Omental fat pad (tissue), 3 donors: ENCODE measurements at regions not wholly inside any gene's neighbourhood (a gene's known extent, or its start where the extent isn't known, plus 50 kb on each side); places are given as distances from the start of the nearest gene placed in this dataset.

Experiments used
- ATAC-seq: fragments of 150-250 bp; one replicate; pipeline ENCODE4 v1.9.1; 2016; ENCODE audit warnings: mild to moderate bottlenecking, moderate library complexity; ENCODE audit not compliant: low FRiP score
- DNase-seq: peaks from one replicate; pipeline ENCODE4 v3.0.0-alpha.2; 2019; ENCODE audit warnings: low spot score
- TF ChIP-seq, protein P1 (sequence below), 3 donors: fragments of 450-650 bp; IDR thresholded peaks; one replicate each; pipeline ENCODE4 v1.5.1; 2016 to 2017; ENCODE audit warnings: antibody characterized with exemption in 3 of 3, mild to moderate bottlenecking in 3 of 3, moderate library complexity in 2 of 3

DNA sequence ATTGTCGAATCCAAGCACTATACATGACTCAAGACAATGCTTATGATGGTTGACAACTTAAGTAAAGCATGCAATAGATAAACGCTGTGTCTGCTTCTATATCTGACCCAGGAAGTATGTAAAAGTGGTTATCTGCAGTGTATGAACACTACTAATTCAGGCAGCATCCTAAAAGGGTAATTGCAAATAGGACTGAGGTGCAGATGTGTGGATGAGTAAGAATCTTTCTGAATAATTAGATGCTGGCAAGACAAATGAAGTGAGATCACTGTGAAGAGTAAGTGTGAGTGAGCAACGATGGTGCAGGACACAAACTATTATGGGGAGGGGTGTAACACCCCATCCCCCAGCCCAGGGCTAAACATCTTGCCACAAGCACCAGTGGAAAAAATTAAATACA, 195.7 kb upstream of the CHRNA7 start:
- ATAC-seq (no peak), DNase-seq (no peak)
- TF ChIP-seq, protein P1, sequence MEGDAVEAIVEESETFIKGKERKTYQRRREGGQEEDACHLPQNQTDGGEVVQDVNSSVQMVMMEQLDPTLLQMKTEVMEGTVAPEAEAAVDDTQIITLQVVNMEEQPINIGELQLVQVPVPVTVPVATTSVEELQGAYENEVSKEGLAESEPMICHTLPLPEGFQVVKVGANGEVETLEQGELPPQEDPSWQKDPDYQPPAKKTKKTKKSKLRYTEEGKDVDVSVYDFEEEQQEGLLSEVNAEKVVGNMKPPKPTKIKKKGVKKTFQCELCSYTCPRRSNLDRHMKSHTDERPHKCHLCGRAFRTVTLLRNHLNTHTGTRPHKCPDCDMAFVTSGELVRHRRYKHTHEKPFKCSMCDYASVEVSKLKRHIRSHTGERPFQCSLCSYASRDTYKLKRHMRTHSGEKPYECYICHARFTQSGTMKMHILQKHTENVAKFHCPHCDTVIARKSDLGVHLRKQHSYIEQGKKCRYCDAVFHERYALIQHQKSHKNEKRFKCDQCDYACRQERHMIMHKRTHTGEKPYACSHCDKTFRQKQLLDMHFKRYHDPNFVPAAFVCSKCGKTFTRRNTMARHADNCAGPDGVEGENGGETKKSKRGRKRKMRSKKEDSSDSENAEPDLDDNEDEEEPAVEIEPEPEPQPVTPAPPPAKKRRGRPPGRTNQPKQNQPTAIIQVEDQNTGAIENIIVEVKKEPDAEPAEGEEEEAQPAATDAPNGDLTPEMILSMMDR (IDR thresholded peaks at IDR 0.05), result no peak

DNA sequence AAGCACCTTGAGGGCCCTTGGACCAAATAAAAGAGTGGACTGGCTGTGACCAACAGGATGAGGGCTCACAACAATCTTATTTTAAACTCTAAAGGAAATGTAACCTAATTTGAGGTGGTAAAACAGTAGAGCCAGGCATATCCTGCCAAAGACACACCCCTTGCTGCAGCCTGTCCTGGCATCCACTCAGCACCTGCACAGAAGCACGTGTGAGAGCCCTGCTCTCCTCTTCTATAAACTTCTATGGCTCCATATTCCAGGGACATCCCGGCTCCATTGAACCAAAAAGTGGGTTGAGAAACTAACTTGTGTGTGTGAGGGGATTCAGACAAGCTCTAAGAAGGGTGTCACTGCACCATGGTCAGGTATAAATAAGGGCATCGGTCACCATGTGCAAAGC, 190.9 kb upstream of the CHRNA7 start:
- ATAC-seq, result no peak
- DNase-seq, result no peak
- TF ChIP-seq, protein P1 (IDR thresholded peaks at IDR 0.05), result no peak

DNA sequence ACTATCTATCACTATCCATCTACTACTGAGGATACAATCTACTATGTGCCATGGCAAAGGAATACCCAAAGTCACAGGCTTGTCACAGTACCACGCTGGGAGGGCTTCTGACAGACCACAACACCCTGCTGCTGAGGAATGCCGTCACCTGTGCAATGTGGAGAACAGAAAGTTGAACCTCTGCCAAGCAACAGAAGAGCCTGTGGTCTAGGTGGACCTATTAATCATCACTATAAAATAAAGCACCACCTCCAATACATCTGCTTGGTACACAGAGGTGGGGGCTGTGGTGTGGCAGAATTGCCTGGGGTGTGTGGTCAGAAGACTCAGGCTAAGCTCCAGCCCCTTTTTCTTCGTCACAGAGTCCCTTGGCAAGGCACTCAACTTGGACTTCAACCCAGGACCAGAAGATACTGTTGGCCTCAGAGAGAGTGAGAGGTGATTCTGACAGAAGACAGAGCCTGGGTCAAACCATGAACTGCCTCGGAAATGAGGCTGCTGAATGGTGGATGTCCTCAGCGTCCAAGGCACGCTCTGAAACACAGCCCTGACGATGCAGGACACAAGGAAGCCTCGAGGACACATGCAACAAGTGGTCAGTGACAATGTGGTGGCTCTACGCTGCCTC, 189.4 kb upstream of the CHRNA7 start:
- TF ChIP-seq, protein P1 (IDR thresholded peaks at IDR 0.05), result no peak
- no peak for ATAC-seq
- no peak for DNase-seq

DNA sequence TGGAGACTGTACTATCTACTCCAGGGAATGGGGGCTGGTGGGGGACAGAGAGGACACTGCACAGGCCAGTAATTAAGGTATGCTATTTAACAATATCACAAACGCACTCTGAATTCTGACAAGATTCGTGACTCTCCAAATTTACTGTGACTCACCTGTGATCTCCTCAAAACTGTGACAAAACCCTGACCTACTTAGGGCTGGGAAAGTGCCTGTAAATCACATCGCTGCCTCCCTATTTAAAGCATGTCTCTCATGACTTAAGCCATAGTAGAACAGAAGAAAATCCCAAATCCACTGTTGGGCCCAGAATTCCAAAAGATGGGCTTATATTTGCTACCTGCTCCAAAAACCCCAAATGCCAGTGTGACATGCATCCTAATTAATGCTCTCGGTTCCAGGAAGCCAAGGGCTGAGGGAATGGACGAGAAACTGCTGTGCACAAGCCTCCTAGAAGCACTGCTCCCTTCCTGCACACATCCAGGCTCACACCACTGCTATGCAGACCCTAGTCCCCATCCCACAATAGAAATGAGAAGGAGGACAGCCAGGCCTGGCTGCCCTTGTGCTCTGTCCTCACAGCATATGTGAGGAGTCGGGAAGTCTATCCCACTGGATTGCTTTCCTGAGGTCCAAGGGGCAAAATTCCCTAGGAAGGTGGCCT, 187.7 kb upstream of the CHRNA7 start:
- DNase-seq (no peak), ATAC-seq (no peak)
- TF ChIP-seq, protein P1 (IDR thresholded peaks at IDR 0.05), result no peak

DNA sequence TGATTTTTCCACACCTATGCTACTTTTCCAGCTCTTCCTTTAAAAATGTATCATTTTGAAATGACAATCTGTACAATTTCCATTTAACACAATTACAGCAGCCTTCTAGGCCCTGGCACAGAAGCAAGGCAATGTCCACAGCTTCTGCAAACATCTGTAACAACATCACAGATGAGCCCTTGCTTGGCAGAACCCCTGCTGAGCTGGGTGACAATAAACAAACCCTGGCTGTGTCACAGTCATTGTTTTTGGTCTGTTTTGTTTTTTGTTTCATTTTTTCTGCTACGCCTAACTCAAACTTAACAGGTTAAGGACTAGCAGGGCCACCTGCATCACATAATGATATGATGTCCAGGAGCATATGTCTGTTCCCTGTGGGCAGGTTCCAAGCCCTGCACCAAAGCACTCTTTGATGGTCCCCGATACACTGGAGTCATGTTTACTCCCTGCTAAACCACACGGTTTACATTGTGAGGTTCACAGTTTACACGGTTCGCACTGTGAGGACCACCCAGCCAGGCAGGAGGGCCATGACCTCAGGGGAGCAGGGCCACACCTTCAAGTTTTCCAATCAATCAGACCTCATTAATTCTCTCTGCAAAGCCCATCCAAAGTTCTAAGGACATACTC, 186.8 kb upstream of the CHRNA7 start:
- ATAC-seq, result no peak
- no peak for DNase-seq
- TF ChIP-seq, protein P1 (IDR thresholded peaks at IDR 0.05), result no peak

DNA sequence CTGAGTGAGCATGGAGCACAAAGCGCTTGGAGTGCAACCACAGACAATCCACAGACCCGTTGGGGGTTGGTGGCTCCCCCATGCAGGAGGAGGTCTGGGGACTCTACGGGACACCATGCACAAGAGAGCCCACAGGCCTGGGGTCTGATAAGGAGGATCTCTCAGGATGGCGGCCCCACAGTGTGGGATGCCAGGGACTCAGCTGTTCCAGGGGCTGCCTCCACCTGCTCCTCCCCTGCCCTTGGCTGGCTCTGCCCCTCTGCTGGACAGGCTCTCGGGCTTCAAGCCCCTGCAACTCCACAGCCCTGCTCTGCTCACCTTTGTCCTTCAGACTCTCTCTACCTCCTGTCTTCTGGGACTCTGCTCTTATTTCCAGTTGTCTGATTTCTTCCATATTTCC, 184.5 kb upstream of the CHRNA7 start:
- DNase-seq, result no peak
- TF ChIP-seq, protein P1 (IDR thresholded peaks at IDR 0.05), result no peak
- no peak for ATAC-seq

DNA sequence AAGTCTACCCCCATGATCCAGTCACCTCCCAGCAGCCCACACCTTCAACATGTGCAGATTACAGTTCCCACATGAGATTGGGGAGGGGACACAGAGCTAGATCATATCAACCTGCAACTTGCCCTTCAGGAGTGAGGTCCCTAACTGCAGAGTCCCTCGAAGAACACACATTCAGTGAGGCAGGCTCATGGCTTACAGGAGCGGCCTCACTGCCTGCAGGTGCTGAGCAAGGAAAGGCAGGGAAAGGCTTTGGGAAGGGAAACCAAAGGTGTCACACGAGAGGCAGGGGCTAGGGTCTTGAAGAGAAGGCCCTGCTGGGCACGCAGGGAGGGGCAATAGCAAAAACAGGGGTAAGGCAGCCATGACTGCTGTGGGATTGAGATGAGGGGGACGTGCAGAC, 182.4 kb upstream of the CHRNA7 start:
- DNase-seq (no peak), ATAC-seq (no peak)
- TF ChIP-seq, protein P1 (IDR thresholded peaks at IDR 0.05), result no peak
